ENCODE measurements at regions not wholly inside any gene's neighbourhood (a gene's known extent, or its start where the extent isn't known, plus 50 kb on each side); places are given as distances from the start of the nearest gene placed in this dataset.
"Not testable (repeated sequence)": the region's sequence is repeated elsewhere in the genome, so short reads cannot be mapped to it uniquely, and the experiment has no call there.

GRCh38 chr1:43024905-43025304, 66.2 kb upstream of the SLC2A1 start:
- H3K27me3 ChIP-seq (ENCODE audit: control insufficient read depth in 1 of 2, insufficient read depth in 2 of 2, low read length in 2 of 2), result peaks cover 0 to 4% of the 10 kb centered on the region in 2 donors
- no peak overlapping the region for H3K9ac ChIP-seq (ENCODE audit: low read length in 2 of 2)
- H3K4me1 ChIP-seq (ENCODE audit: control insufficient read depth, insufficient read depth, low read length), result no peaks in the 10 kb centered on the region
- no peak overlapping the region for H3K27ac ChIP-seq (ENCODE audit: low read length)
- H3K9me3 ChIP-seq (ENCODE audit: control insufficient read depth in 2 of 2, low read length in 2 of 2), result no peaks in the 10 kb centered on the region
- no peak overlapping the region for H3K4me3 ChIP-seq (ENCODE audit: low read length in 2 of 2)
- no peaks in the 10 kb centered on the region for H3K36me3 ChIP-seq (ENCODE audit: control insufficient read depth in 2 of 2, insufficient read depth in 2 of 2, low read length in 2 of 2)

GRCh38 chr1:43021547-43022474, 63.1 kb upstream of the SLC2A1 start:
- H3K9me3 ChIP-seq (ENCODE audit: control insufficient read depth in 2 of 2, low read length in 2 of 2), result no peaks in the 10 kb centered on the region
- H3K27me3 ChIP-seq (ENCODE audit: control insufficient read depth in 1 of 2, insufficient read depth in 2 of 2, low read length in 2 of 2), result peaks cover 0 to 4% of the 10 kb centered on the region in 2 donors
- H3K27ac ChIP-seq (ENCODE audit: low read length), result no peak overlapping the region
- no peak overlapping the region for H3K9ac ChIP-seq (ENCODE audit: low read length in 2 of 2)
- H3K36me3 ChIP-seq (ENCODE audit: control insufficient read depth in 2 of 2, insufficient read depth in 2 of 2, low read length in 2 of 2), result no peaks in the 10 kb centered on the region
- no peaks in the 10 kb centered on the region for H3K4me1 ChIP-seq (ENCODE audit: control insufficient read depth, insufficient read depth, low read length)
- no peak overlapping the region for H3K4me3 ChIP-seq (ENCODE audit: low read length in 2 of 2)

GRCh38 chr1:43019226-43019625, 60.6 kb upstream of the SLC2A1 start:
- Histone ChIP-seq H3K27ac (ENCODE audit: low read length) (no peak overlapping the region), H3K4me3 (ENCODE audit: low read length in 2 of 2) (no peak overlapping the region), H3K27me3 (ENCODE audit: control insufficient read depth in 1 of 2, insufficient read depth in 2 of 2, low read length in 2 of 2) (peaks cover 0 to 2% of the 10 kb centered on the region in 2 donors), H3K9ac (ENCODE audit: low read length in 2 of 2) (no peak overlapping the region), H3K9me3 (ENCODE audit: control insufficient read depth in 2 of 2, low read length in 2 of 2) (no peaks in the 10 kb centered on the region), H3K36me3 (ENCODE audit: control insufficient read depth in 2 of 2, insufficient read depth in 2 of 2, low read length in 2 of 2) (no peaks in the 10 kb centered on the region), H3K4me1 (ENCODE audit: control insufficient read depth, insufficient read depth, low read length) (no peaks in the 10 kb centered on the region)

- Histone ChIP-seq H3K27ac (ENCODE audit: low read length) (no peak overlapping the region), H3K4me3 (ENCODE audit: low read length in 2 of 2) (no peak overlapping the region), H3K4me1 (ENCODE audit: control insufficient read depth, insufficient read depth, low read length) (no peaks in the 10 kb centered on the region), H3K36me3 (ENCODE audit: control insufficient read depth in 2 of 2, insufficient read depth in 2 of 2, low read length in 2 of 2) (no peaks in the 10 kb centered on the region), H3K9me3 (ENCODE audit: control insufficient read depth in 2 of 2, low read length in 2 of 2) (no peaks in the 10 kb centered on the region), H3K27me3 (ENCODE audit: control insufficient read depth in 1 of 2, insufficient read depth in 2 of 2, low read length in 2 of 2) (peaks cover 0 to under 1% of the 10 kb centered on the region in 2 donors), H3K9ac (ENCODE audit: low read length in 2 of 2) (no peak overlapping the region)
Observed at GRCh38 chr1:43018121-43018520, 59.5 kb upstream of the SLC2A1 start.

GRCh38 chr1:43015269-43015668, 56.6 kb upstream of the SLC2A1 start:
- Histone ChIP-seq H3K27me3 (ENCODE audit: control insufficient read depth in 1 of 2, insufficient read depth in 2 of 2, low read length in 2 of 2) (peaks cover 2 to 8% of the 10 kb centered on the region in 2 donors), H3K9me3 (ENCODE audit: control insufficient read depth in 2 of 2, low read length in 2 of 2) (no peaks in the 10 kb centered on the region), H3K27ac (ENCODE audit: low read length) (no peak overlapping the region), H3K4me1 (ENCODE audit: control insufficient read depth, insufficient read depth, low read length) (no peaks in the 10 kb centered on the region), H3K9ac (ENCODE audit: low read length in 2 of 2) (no peak overlapping the region), H3K4me3 (ENCODE audit: low read length in 2 of 2) (no peak overlapping the region), H3K36me3 (ENCODE audit: control insufficient read depth in 2 of 2, insufficient read depth in 2 of 2, low read length in 2 of 2) (no peaks in the 10 kb centered on the region)

- not testable (repeated sequence) for H3K27ac ChIP-seq (ENCODE audit: low read length)
Observed at GRCh38 chr1:43014579-43014978, 55.9 kb upstream of the SLC2A1 start.

GRCh38 chr1:43011020-43011419, 52.4 kb upstream of the SLC2A1 start:
- Histone ChIP-seq H3K27me3 (ENCODE audit: control insufficient read depth in 1 of 2, insufficient read depth in 2 of 2, low read length in 2 of 2) (peaks cover 12 to 16% of the 10 kb centered on the region in 2 donors), H3K4me3 (ENCODE audit: low read length in 2 of 2) (no peak overlapping the region), H3K27ac (ENCODE audit: low read length) (no peak overlapping the region), H3K9me3 (ENCODE audit: control insufficient read depth in 2 of 2, low read length in 2 of 2) (no peaks in the 10 kb centered on the region), H3K36me3 (ENCODE audit: control insufficient read depth in 2 of 2, insufficient read depth in 2 of 2, low read length in 2 of 2) (no peaks in the 10 kb centered on the region), H3K4me1 (ENCODE audit: control insufficient read depth, insufficient read depth, low read length) (no peaks in the 10 kb centered on the region), H3K9ac (ENCODE audit: low read length in 2 of 2) (no peak overlapping the region)

More at GRCh38 chr1:43014579-43014978, 55.9 kb upstream of the SLC2A1 start:
- H3K4me3 ChIP-seq (ENCODE audit: low read length in 2 of 2); H3K4me1 ChIP-seq (ENCODE audit: control insufficient read depth, insufficient read depth, low read length); H3K9me3 ChIP-seq (ENCODE audit: control insufficient read depth in 2 of 2, low read length in 2 of 2); H3K27me3 ChIP-seq (ENCODE audit: control insufficient read depth in 1 of 2, insufficient read depth in 2 of 2, low read length in 2 of 2); H3K9ac ChIP-seq (ENCODE audit: low read length in 2 of 2); H3K36me3 ChIP-seq (ENCODE audit: control insufficient read depth in 2 of 2, insufficient read depth in 2 of 2, low read length in 2 of 2): not testable (repeated sequence)

- Histone ChIP-seq H3K27ac (ENCODE audit: low read length) (no peak overlapping the region), H3K27me3 (ENCODE audit: control insufficient read depth in 1 of 2, insufficient read depth in 2 of 2, low read length in 2 of 2) (peaks cover 18 to 22% of the 10 kb centered on the region in 2 donors), H3K4me1 (ENCODE audit: control insufficient read depth, insufficient read depth, low read length) (no peaks in the 10 kb centered on the region), H3K9me3 (ENCODE audit: control insufficient read depth in 2 of 2, low read length in 2 of 2) (no peaks in the 10 kb centered on the region), H3K4me3 (ENCODE audit: low read length in 2 of 2) (no peak overlapping the region), H3K9ac (ENCODE audit: low read length in 2 of 2) (no peak overlapping the region), H3K36me3 (ENCODE audit: control insufficient read depth in 2 of 2, insufficient read depth in 2 of 2, low read length in 2 of 2) (no peaks in the 10 kb centered on the region)
Observed at GRCh38 chr1:43009274-43009673, 50.6 kb upstream of the SLC2A1 start.

GRCh38 chr1:43008115-43009060, 49.7 kb upstream of the SLC2A1 start:
- no peaks in the 10 kb centered on the region for H3K4me1 ChIP-seq (ENCODE audit: control insufficient read depth, insufficient read depth, low read length)
- no peak overlapping the region for H3K27ac ChIP-seq (ENCODE audit: low read length)
- H3K4me3 ChIP-seq (ENCODE audit: low read length in 2 of 2), result no peak overlapping the region

More at GRCh38 chr1:43008115-43009060, 49.7 kb upstream of the SLC2A1 start:
- Histone ChIP-seq H3K27me3 (ENCODE audit: control insufficient read depth in 1 of 2, insufficient read depth in 2 of 2, low read length in 2 of 2) (peaks cover 18 to 22% of the 10 kb centered on the region in 2 donors), H3K9me3 (ENCODE audit: control insufficient read depth in 2 of 2, low read length in 2 of 2) (no peaks in the 10 kb centered on the region), H3K9ac (ENCODE audit: low read length in 2 of 2) (no peak overlapping the region), H3K36me3 (ENCODE audit: control insufficient read depth in 2 of 2, insufficient read depth in 2 of 2, low read length in 2 of 2) (no peaks in the 10 kb centered on the region)
